ENCODE measurements at regions not wholly inside any gene's neighbourhood (a gene's known extent, or its start where the extent isn't known, plus 50 kb on each side); places are given as distances from the start of the nearest gene placed in this dataset.

DNA sequence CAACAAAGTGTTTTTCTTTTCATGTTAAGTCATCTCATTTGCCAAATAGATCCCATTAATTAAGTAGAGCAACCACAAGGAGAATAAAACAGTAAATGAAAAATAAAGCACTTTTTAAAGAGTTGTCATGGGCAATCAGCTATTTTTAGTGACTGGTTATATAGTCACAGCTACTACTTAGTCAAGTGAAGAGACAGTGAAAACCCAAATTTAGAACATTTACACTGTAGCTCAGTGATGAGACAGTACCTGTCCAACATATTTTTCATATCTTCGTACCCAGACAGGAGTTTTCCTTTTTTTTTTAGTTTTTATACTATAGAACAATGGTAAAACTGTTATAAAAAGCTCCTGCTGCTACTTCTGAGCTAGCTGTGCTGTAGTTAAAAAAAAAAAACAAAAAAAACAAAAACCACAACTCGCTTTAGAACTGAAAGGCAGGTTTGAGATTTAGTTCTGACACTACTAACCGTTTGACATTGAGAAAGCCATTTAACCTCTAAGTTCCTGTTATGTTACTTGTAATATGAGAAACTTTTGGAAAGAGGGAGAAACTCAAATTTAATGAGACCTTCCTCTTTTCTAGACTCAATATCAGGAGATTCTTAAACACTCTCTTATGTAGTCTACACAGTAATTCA is 777.5 kb downstream of the ADGRL2 start:
- TF ChIP-seq TEAD4 (IDR thresholded peaks at IDR 0.05) (no peak), RAD21 (IDR thresholded peaks at IDR 0.05; ENCODE audit: low read depth) (no peak), TCF12 (IDR thresholded peaks at IDR 0.05; ENCODE audit: low read depth) (no peak), CEBPB (IDR thresholded peaks at IDR 0.05) (no peak)
- TF ChIP-seq, protein P1, sequence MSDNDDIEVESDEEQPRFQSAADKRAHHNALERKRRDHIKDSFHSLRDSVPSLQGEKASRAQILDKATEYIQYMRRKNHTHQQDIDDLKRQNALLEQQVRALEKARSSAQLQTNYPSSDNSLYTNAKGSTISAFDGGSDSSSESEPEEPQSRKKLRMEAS (IDR thresholded peaks at IDR 0.05): no peak

All from Ishikawa (cell line).